Body of pancreas (tissue), 4 donors: ENCODE measurements at regions not wholly inside any gene's neighbourhood (a gene's known extent, or its start where the extent isn't known, plus 50 kb on each side); places are given as distances from the start of the nearest gene placed in this dataset.

Experiments
- ATAC-seq: fragments of 150-250 bp; one replicate; pipeline ENCODE4 v1.9.1; 2016
- DNase-seq, 4 donors: peaks; one replicate each; pipeline ENCODE4 v3.0.0-alpha.2; 2019
- H3K27ac ChIP-seq, 4 donors: fragments of 200-600 bp; sonication (generic); 1 replicate in 3 of 4; 2 replicates in 1 of 4; pipeline versions ENCODE4 v1.5.1 to v1.6.1; 2016 to 2019; ENCODE audit warnings: mild to moderate bottlenecking in 1 of 4, mixed read lengths in 1 of 4, moderate library complexity in 1 of 4
- H3K27me3 ChIP-seq, 2 donors: fragments of 200-600 bp; sonication (generic); one replicate each; pipeline ENCODE4 v1.6.0; 2016; ENCODE audit warnings: mild to moderate bottlenecking in 1 of 2
- H3K36me3 ChIP-seq, 2 donors: fragments of 200-600 bp; sonication (generic); replicated peaks in 1 of 2; 2 replicates each; pipeline ENCODE4 v1.5.1; 2016; ENCODE audit warnings: low read depth in 2 of 2; ENCODE audit not compliant: insufficient read depth in 1 of 2
- H3K4me1 ChIP-seq: fragments of 200-600 bp; sonication (generic); one replicate; pipeline ENCODE4 v1.6.0; 2016
- H3K4me3 ChIP-seq, 2 donors: fragments of 200-600 bp; sonication (generic); 1 replicate in 1 of 2; 2 replicates in 1 of 2; pipeline ENCODE4 v1.5.1; 2016 to 2019
- H3K9me3 ChIP-seq, 3 donors: fragments of 200-600 bp; sonication (generic); 1 replicate in 2 of 3; 2 replicates in 1 of 3; pipeline ENCODE4 v1.5.1; 2016
- CTCF ChIP-seq, 7 experiments: fragments of 450-650 bp in 4 of 7; fragments of 200-600 bp in 3 of 7; sonication (generic) in 3 of 7; IDR thresholded peaks; one replicate each; pipeline ENCODE4 v1.5.1; 2016 to 2019; ENCODE audit warnings: antibody characterized with exemption in 7 of 7
- POLR2A ChIP-seq, 3 donors: fragments of 450-650 bp; IDR thresholded peaks; one replicate each; pipeline ENCODE4 v1.6.1; 2016; ENCODE audit warnings: antibody characterized with exemption in 3 of 3, mild to moderate bottlenecking in 2 of 3
- WGBS, 2 donors: methylation state at CpG; one replicate each; pipeline ENCODE4 v1.1.5; 2017; 5-methylcytosine and 5-hydroxymethylcytosine counted together
- intact Hi-C: fragments of 100-400 bp; cut with DNase I; formaldehyde crosslinking; loops from one replicate; pipeline ENCODE4 v1.15.1; 2023

DNA sequence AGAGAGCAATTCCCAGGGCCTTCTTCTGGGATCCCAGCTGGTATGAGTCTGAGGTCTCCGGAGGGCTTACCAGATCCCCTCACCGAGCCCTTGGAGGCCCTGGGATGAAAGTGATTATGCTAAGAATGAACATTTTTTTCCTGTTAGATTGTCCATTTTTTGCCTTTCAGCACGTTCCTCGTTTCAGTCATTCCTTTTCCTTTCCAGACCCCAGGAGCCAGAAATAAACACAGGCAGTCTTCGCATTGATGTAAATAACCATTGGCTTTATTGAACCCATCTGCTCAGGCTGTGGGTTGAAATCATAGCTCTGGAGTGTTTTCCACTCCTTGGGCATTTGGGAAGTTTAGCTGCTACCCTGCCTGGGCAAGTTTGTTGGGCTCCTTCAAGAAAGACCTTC lies 320.9 kb upstream of the AUTS2 start:
- no peaks in the 10 kb centered on the region for H3K4me1 ChIP-seq
- no peak for TF ChIP-seq POLR2A (IDR thresholded peaks at IDR 0.05)
- no peak for TF ChIP-seq CTCF (IDR thresholded peaks at IDR 0.05)
- H3K27me3 ChIP-seq: no peaks in the 10 kb centered on the region
- no peaks in the 10 kb centered on the region for H3K36me3 ChIP-seq
- DNase-seq: no peak
- H3K27ac ChIP-seq: no peak overlapping the region
- intact Hi-C loops: no loop called here
- no peak for ATAC-seq
- H3K4me3 ChIP-seq: no peak overlapping the region
- 52 to 57% methylated on average over 5 of the region's 5 CpGs for WGBS, 2 donors
- H3K9me3 ChIP-seq: no peaks in the 10 kb centered on the region

- H3K4me1 ChIP-seq: no peaks in the 10 kb centered on the region
- no peak overlapping the region for H3K27ac ChIP-seq
- ATAC-seq: no peak
- H3K4me3 ChIP-seq: no peak overlapping the region
- TF ChIP-seq POLR2A (IDR thresholded peaks at IDR 0.05): no peak
- no peak for TF ChIP-seq CTCF (IDR thresholded peaks at IDR 0.05)
- no peak for DNase-seq
- no peaks in the 10 kb centered on the region for H3K36me3 ChIP-seq
- intact Hi-C loops: no loop called here
- H3K27me3 ChIP-seq: no peaks in the 10 kb centered on the region
- no peaks in the 10 kb centered on the region for H3K9me3 ChIP-seq
- 29 to 50% methylated on average over 3 of the region's 3 CpGs for WGBS, 2 donors
Observed at GRCh38 chr7:69282946-69283345, 315.3 kb upstream of the AUTS2 start.

DNA sequence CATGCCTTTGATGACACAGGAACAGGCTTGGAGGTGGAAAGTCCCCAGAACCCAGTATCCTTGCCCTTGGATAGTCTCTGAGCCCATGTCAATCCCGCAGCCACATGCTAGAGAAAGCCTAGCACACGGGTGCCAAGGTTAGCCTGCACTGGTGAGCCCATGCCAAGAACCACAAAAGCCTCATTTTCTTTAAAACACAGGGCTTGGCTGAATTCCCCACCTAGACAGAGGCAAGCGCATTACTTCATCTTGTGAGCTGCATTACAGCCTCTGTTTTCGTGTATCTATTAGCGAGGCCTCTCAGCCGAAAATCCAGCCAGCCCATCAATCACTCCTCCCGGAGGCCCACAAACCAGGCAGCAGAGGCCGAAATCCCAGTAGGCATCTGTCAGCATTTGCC lies 314.9 kb upstream of the AUTS2 start:
- H3K27me3 ChIP-seq: no peaks in the 10 kb centered on the region
- 65 to 70% methylated on average over 8 of the region's 8 CpGs for WGBS, 2 donors
- H3K36me3 ChIP-seq: no peaks in the 10 kb centered on the region
- ATAC-seq (no peak), DNase-seq (peak in 1 of 4 donors; percentile 3)
- no peaks in the 10 kb centered on the region for H3K4me1 ChIP-seq
- no peak overlapping the region for H3K4me3 ChIP-seq
- H3K9me3 ChIP-seq: no peaks in the 10 kb centered on the region
- intact Hi-C loops: no loop called here
- TF ChIP-seq CTCF (IDR thresholded peaks at IDR 0.05): no peak
- TF ChIP-seq POLR2A (IDR thresholded peaks at IDR 0.05): no peak
- H3K27ac ChIP-seq: no peak overlapping the region

- DNase-seq (no peak), ATAC-seq (no peak)
- Histone ChIP-seq H3K27me3 (no peaks in the 10 kb centered on the region), H3K36me3 (no peaks in the 10 kb centered on the region), H3K4me1 (no peaks in the 10 kb centered on the region), H3K4me3 (no peak overlapping the region), H3K9me3 (no peaks in the 10 kb centered on the region), H3K27ac (no peak overlapping the region)
- intact Hi-C loops: no loop called here
- TF ChIP-seq CTCF (IDR thresholded peaks at IDR 0.05): no peak
- no peak for TF ChIP-seq POLR2A (IDR thresholded peaks at IDR 0.05)
Observed at GRCh38 chr7:69285854-69286253, 312.4 kb upstream of the AUTS2 start.

DNA sequence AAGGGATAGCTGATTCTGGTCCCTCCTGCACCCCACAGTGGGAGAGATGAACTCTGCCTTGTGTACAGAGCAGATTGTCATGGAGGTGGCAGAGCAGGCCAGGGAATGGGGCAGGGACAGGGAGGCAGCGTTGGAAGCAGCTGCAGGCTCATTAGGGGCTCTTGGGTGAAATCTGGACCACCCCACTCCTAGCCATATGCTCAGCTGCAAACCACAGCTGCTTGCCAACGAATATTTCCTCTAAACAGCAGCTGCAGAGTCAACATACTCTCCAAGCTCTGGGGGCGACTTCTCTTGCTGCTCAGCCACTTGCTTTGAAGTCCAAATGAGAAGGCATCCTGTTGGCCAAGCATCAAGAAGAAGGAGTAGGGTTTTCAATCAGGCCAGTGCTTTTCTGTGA lies 302.3 kb upstream of the AUTS2 start:
- Histone ChIP-seq H3K27me3 (no peaks in the 10 kb centered on the region), H3K36me3 (no peaks in the 10 kb centered on the region), H3K4me3 (no peak overlapping the region), H3K9me3 (no peaks in the 10 kb centered on the region), H3K4me1 (no peaks in the 10 kb centered on the region), H3K27ac (no peak overlapping the region)
- TF ChIP-seq POLR2A (IDR thresholded peaks at IDR 0.05) (no peak), CTCF (IDR thresholded peaks at IDR 0.05) (no peak)
- ATAC-seq: no peak
- DNase-seq: no peak
- intact Hi-C loops: no loop called here
- WGBS, 2 donors: 38 to 55% methylated on average over 3 of the region's 3 CpGs
